Prostate gland (tissue), 2 donors: ENCODE measurements at regions not wholly inside any gene's neighbourhood (a gene's known extent, or its start where the extent isn't known, plus 50 kb on each side); places are given as distances from the start of the nearest gene placed in this dataset.

Experiments
- POLR2A ChIP-seq: fragments of 450-650 bp; IDR thresholded peaks from one replicate; pipeline ENCODE4 v1.6.1; 2016; ENCODE audit warnings: antibody characterized with exemption, mild to moderate bottlenecking
- POLR2AphosphoS5 ChIP-seq: sonication (generic); formaldehyde crosslinking; IDR thresholded peaks from one replicate; pipeline ENCODE4 v1.6.1; 2017; ENCODE audit warnings: antibody characterized with exemption
- TF ChIP-seq, protein P1 (sequence below), 4 experiments: fragments of 200-600 bp in 2 of 4; fragments of 450-650 bp in 2 of 4; sonication (generic) in 2 of 4; IDR thresholded peaks; 1 replicate in 3 of 4; 2 replicates in 1 of 4; pipeline ENCODE4 v1.5.1; 2016 to 2019; ENCODE audit warnings: antibody characterized with exemption in 4 of 4, mild to moderate bottlenecking in 2 of 4, moderate library complexity in 2 of 4

DNA sequence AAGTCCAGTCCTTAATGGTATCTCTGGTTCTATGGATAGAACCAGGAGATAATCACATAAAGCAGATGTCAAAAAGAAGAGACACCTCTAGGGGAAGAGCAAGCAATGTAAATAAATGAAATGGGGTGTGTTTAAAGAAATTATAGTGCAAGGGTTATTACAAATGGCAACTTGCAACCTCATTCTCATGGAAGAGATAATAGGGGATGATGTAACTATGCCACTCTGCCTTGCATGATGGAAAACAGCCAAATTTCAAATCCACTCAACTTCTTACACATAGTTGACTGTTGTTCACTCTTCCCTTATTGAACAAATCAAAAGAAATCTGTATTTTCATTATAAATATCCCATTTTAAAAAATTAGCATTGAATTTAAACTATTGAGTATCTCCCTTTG, 274.0 kb upstream of the TMPRSS15 start:
- TF ChIP-seq, protein P1, sequence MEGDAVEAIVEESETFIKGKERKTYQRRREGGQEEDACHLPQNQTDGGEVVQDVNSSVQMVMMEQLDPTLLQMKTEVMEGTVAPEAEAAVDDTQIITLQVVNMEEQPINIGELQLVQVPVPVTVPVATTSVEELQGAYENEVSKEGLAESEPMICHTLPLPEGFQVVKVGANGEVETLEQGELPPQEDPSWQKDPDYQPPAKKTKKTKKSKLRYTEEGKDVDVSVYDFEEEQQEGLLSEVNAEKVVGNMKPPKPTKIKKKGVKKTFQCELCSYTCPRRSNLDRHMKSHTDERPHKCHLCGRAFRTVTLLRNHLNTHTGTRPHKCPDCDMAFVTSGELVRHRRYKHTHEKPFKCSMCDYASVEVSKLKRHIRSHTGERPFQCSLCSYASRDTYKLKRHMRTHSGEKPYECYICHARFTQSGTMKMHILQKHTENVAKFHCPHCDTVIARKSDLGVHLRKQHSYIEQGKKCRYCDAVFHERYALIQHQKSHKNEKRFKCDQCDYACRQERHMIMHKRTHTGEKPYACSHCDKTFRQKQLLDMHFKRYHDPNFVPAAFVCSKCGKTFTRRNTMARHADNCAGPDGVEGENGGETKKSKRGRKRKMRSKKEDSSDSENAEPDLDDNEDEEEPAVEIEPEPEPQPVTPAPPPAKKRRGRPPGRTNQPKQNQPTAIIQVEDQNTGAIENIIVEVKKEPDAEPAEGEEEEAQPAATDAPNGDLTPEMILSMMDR (IDR thresholded peaks at IDR 0.05), result no peak
- no peak for TF ChIP-seq POLR2A
- TF ChIP-seq POLR2AphosphoS5, result no peak
